ENCODE measurements at regions not wholly inside any gene's neighbourhood (a gene's known extent, or its start where the extent isn't known, plus 50 kb on each side); places are given as distances from the start of the nearest gene placed in this dataset.

- TF ChIP-seq CTCF (IDR thresholded peaks at IDR 0.05) (no peak), SIN3A (IDR thresholded peaks at IDR 0.05; ENCODE audit: borderline replicate concordance, insufficient read depth, low read depth, low read length) (no peak), TCF7L2 (IDR thresholded peaks at IDR 0.05; ENCODE audit: low read depth, low read length) (no peak), POLR2AphosphoS5 (IDR thresholded peaks at IDR 0.05; ENCODE audit: low read depth, low read length) (no peak)
Observed at GRCh38 chr16:85293904-85294642, 181.8 kb upstream of the CIBAR2 start.
